ENCODE measurements at regions not wholly inside any gene's neighbourhood (a gene's known extent, or its start where the extent isn't known, plus 50 kb on each side); places are given as distances from the start of the nearest gene placed in this dataset.

DNA sequence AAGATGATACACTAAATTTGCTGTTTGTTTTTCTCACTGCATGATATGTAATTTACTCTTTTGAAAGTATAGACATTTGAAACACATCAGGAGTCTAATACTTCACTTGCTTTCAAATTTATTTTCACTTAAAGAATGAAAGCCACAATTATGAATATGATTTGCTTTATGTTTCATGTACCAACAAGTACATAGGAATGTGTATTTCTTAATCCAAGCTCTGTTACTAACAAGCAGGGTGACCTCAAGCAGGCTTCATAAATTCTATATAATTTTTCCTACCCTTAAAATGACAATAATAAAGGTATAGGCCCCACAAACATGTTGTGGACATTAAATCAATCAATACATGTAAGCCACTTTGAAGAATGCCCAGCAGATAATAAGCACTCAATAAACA is 170.2 kb upstream of the P2RY1 start:
- in situ Hi-C loops (cut with MboI): no loop called here
- CTCF ChIA-PET (ENCODE audit: low intra/inter-chr PET ratio): no interaction called here
- Histone ChIP-seq H3K36me3 (ENCODE audit: control insufficient read depth, insufficient read depth, low read length) (no peaks in the 10 kb centered on the region), H3K27me3 (ENCODE audit: control insufficient read depth in 2 of 2, insufficient read depth in 2 of 2, low read length in 2 of 2) (no peaks in the 10 kb centered on the region), H4K20me1 (replicated peaks; ENCODE audit: control insufficient read depth, insufficient read depth, low read length) (no peaks in the 10 kb centered on the region), H3K79me2 (ENCODE audit: control insufficient read depth, insufficient read depth, low read length) (no peaks in the 10 kb centered on the region), H3K9me3 (replicated peaks; ENCODE audit: control insufficient read depth, insufficient read depth, low read depth, low read length) (peaks cover 4% of the 10 kb centered on the region; the same call in 1 of the 2 replicates), H2AFZ (ENCODE audit: low read depth, low read length) (no peak overlapping the region), H3K4me3 (no peak overlapping the region), H3K4me1 (replicated peaks in 1 of 2; ENCODE audit: control insufficient read depth in 2 of 2, insufficient read depth in 2 of 2, low read length in 2 of 2) (no peaks in the 10 kb centered on the region), H3K9me1 (ENCODE audit: control insufficient read depth, insufficient read depth, low read length) (no peaks in the 10 kb centered on the region), H3K4me2 (ENCODE audit: insufficient read depth, low read length) (no peak overlapping the region), H3K9ac (ENCODE audit: insufficient read depth in 1 of 2, low read depth in 2 of 2, low read length in 2 of 2) (no peak overlapping the region), H3K27ac (ENCODE audit: extremely low read depth, low read depth, low read length) (no peak overlapping the region)
- POLR2A ChIA-PET: interaction anchor here (0.8 kb wide), 1 partner anchor 31 kb away, joined by 3 read pairs; no protein-coding TSS in a partner anchor
- DNase-seq (ENCODE audit: extremely low read depth in 1 of 4, low spot score in 3 of 4) (no peak), ATAC-seq (no peak), FAIRE-seq (no peak)
- TF ChIP-seq, protein P1, sequence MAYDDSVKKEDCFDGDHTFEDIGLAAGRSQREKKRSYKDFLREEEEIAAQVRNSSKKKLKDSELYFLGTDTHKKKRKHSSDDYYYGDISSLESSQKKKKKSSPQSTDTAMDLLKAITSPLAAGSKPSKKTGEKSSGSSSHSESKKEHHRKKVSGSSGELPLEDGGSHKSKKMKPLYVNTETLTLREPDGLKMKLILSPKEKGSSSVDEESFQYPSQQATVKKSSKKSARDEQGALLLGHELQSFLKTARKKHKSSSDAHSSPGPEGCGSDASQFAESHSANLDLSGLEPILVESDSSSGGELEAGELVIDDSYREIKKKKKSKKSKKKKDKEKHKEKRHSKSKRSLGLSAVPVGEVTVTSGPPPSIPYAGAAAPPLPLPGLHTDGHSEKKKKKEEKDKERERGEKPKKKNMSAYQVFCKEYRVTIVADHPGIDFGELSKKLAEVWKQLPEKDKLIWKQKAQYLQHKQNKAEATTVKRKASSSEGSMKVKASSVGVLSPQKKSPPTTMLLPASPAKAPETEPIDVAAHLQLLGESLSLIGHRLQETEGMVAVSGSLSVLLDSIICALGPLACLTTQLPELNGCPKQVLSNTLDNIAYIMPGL (CRISPR knock-in tag; IDR thresholded peaks at IDR 0.05): no peak
- no peak for TF ChIP-seq MITF (IDR thresholded peaks at IDR 0.05)
- TF ChIP-seq ZNF764 (CRISPR knock-in tag; IDR thresholded peaks at IDR 0.05; ENCODE audit: low read depth): no peak
- no peak for TF ChIP-seq CHD4 (IDR thresholded peaks at IDR 0.05; ENCODE audit: insufficient read depth, insufficient replicate concordance, low read depth, low read length, poor library complexity, severe bottlenecking)
- TF ChIP-seq ZNF143 (CRISPR knock-in tag; IDR thresholded peaks at IDR 0.05): no peak
- no peak for TF ChIP-seq PTBP1 (IDR thresholded peaks at IDR 0.05; ENCODE audit: low read depth, low read length)
- TF ChIP-seq BCOR (IDR thresholded peaks at IDR 0.05): no peak
- TF ChIP-seq CAMTA2 (CRISPR knock-in tag; conservative IDR thresholded peaks at IDR 0.05): no peak
- no peak for TF ChIP-seq ZNF133 (CRISPR knock-in tag; IDR thresholded peaks at IDR 0.05)
- no peak for TF ChIP-seq PPARD (CRISPR knock-in tag; IDR thresholded peaks at IDR 0.05)
- TF ChIP-seq PTRF (tag; IDR thresholded peaks at IDR 0.05): no peak
- TF ChIP-seq JUN (IDR thresholded peaks at IDR 0.05; ENCODE audit: borderline replicate concordance, low read depth, low read length): no peak
- no peak for TF ChIP-seq JUN (CRISPR knock-in tag; IDR thresholded peaks at IDR 0.05; ENCODE audit: borderline replicate concordance)
- no peak for TF ChIP-seq HSF4 (CRISPR knock-in tag; IDR thresholded peaks at IDR 0.05; ENCODE audit: borderline replicate concordance)
- no TSS peak for BruUV-seq (replicated peaks)
- intact Hi-C loops (cut with micrococcal nuclease): no loop called here

Data from K562 (cell line).